ENCODE measurements at regions not wholly inside any gene's neighbourhood (a gene's known extent, or its start where the extent isn't known, plus 50 kb on each side); places are given as distances from the start of the nearest gene placed in this dataset.

- Histone ChIP-seq H3K36me3 (no peaks in the 10 kb centered on the region), H3K9me3 (no peaks in the 10 kb centered on the region), H3K4me3 (no peak overlapping the region), H3K27me3 (no peaks in the 10 kb centered on the region), H3K4me1 (no peaks in the 10 kb centered on the region), H3K27ac (no peak overlapping the region)
- intact Hi-C loops (cut with DNase I; ENCODE audit: low total_unique reads) = no loop called here
- TF ChIP-seq POLR2AphosphoS5 (IDR thresholded peaks at IDR 0.05) (no peak), CTCF (IDR thresholded peaks at IDR 0.05) (no peak), POLR2A (IDR thresholded peaks at IDR 0.05) (no peak)
- DNase-seq (ENCODE audit: low spot score in 2 of 2) = no peak
Observed at GRCh38 chr16:65919986-65920376, 446.5 kb upstream of the CDH5 start.

GRCh38 chr16:65919145-65919985 lies 447.1 kb upstream of the CDH5 start:
- DNase-seq (ENCODE audit: low spot score in 2 of 2) = no peak
- no peak overlapping the region for H3K4me3 ChIP-seq

GRCh38 chr16:65917466-65917865 lies 449.0 kb upstream of the CDH5 start:
- H3K27me3 ChIP-seq = no peaks in the 10 kb centered on the region
- no peaks in the 10 kb centered on the region for H3K4me1 ChIP-seq
- H3K4me3 ChIP-seq = no peak overlapping the region
- DNase-seq (ENCODE audit: low spot score in 2 of 2) = no peak
- TF ChIP-seq POLR2AphosphoS5 (IDR thresholded peaks at IDR 0.05) = no peak
- TF ChIP-seq POLR2A (IDR thresholded peaks at IDR 0.05) = no peak
- TF ChIP-seq CTCF (IDR thresholded peaks at IDR 0.05) = no peak
- H3K36me3 ChIP-seq = no peaks in the 10 kb centered on the region
- intact Hi-C loops (cut with DNase I; ENCODE audit: low total_unique reads) = no loop called here
- no peak overlapping the region for H3K27ac ChIP-seq
- no peaks in the 10 kb centered on the region for H3K9me3 ChIP-seq

More at GRCh38 chr16:65919145-65919985, 447.1 kb upstream of the CDH5 start:
- H3K4me1 ChIP-seq = no peaks in the 10 kb centered on the region
- no peaks in the 10 kb centered on the region for H3K36me3 ChIP-seq
- no peak overlapping the region for H3K27ac ChIP-seq
- H3K27me3 ChIP-seq = no peaks in the 10 kb centered on the region
- no peaks in the 10 kb centered on the region for H3K9me3 ChIP-seq
- TF ChIP-seq CTCF (IDR thresholded peaks at IDR 0.05) (no peak), POLR2AphosphoS5 (IDR thresholded peaks at IDR 0.05) (no peak), POLR2A (IDR thresholded peaks at IDR 0.05) (no peak)
- intact Hi-C loops (cut with DNase I; ENCODE audit: low total_unique reads) = no loop called here

- H3K36me3 ChIP-seq = no peaks in the 10 kb centered on the region
- no peaks in the 10 kb centered on the region for H3K9me3 ChIP-seq
- intact Hi-C loops (cut with DNase I; ENCODE audit: low total_unique reads) = no loop called here
- H3K4me1 ChIP-seq = no peaks in the 10 kb centered on the region
- H3K27ac ChIP-seq = no peak overlapping the region
- H3K4me3 ChIP-seq = no peak overlapping the region
- DNase-seq (ENCODE audit: low spot score in 2 of 2) = no peak
- no peaks in the 10 kb centered on the region for H3K27me3 ChIP-seq
- no peak for TF ChIP-seq CTCF (IDR thresholded peaks at IDR 0.05)
- TF ChIP-seq POLR2A (IDR thresholded peaks at IDR 0.05) = no peak
- no peak for TF ChIP-seq POLR2AphosphoS5 (IDR thresholded peaks at IDR 0.05)
Observed at GRCh38 chr16:65916995-65917394, 449.5 kb upstream of the CDH5 start.

- H3K27me3 ChIP-seq = no peaks in the 10 kb centered on the region
- DNase-seq (ENCODE audit: low spot score in 2 of 2) = peak in 1 of 2 donors; percentile 22
Observed at GRCh38 chr16:65910291-65910690, 456.2 kb upstream of the CDH5 start.

More at GRCh38 chr16:65910291-65910690, 456.2 kb upstream of the CDH5 start:
- Histone ChIP-seq H3K4me1 (no peaks in the 10 kb centered on the region), H3K9me3 (no peaks in the 10 kb centered on the region), H3K36me3 (no peaks in the 10 kb centered on the region), H3K4me3 (no peak overlapping the region), H3K27ac (peak overlapping the region in 1 of 2 donors; percentile 38)
- no peak for TF ChIP-seq CTCF (IDR thresholded peaks at IDR 0.05)
- TF ChIP-seq POLR2AphosphoS5 (IDR thresholded peaks at IDR 0.05) = no peak
- intact Hi-C loops (cut with DNase I; ENCODE audit: low total_unique reads) = no loop called here

All from breast epithelium (tissue), 4 donors.